ENCODE measurements at regions not wholly inside any gene's neighbourhood (a gene's known extent, or its start where the extent isn't known, plus 50 kb on each side); places are given as distances from the start of the nearest gene placed in this dataset.

DNA sequence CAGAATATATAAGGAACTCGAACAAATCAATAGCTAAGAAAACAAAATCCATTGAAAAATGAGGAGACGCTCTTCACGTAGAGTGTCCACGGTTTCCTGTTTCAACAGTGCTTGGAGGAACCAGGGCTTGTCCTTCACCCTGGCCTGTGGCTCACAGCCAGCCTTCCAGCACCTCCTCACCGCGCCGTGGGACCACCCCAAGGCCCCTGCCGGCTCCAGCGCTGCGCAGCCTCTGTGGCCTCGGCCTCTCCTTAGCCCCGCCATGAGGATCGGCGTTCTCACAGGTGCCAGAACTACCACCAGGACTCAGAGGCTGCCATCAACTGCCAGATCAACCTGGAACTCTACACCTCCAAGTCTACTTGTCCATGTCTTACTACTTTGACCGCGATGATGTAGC is 52.5 kb upstream of the CTSO start:
- ATAC-seq (no peak), DNase-seq (no peak)
- no peaks in the 10 kb centered on the region for H3K9me3 ChIP-seq
- H3K27me3 ChIP-seq (ENCODE audit: insufficient read depth in 3 of 3, low read length in 2 of 3): no peaks in the 10 kb centered on the region
- H3K36me3 ChIP-seq (ENCODE audit: insufficient read depth in 1 of 2, low read depth in 1 of 2): no peaks in the 10 kb centered on the region
- intact Hi-C loops (cut with DNase I): no loop called here
- 94% methylated on average over 16 of the region's 16 CpGs for WGBS, 3 donors
- no peak overlapping the region for H3K4me3 ChIP-seq
- TF ChIP-seq, protein P1, sequence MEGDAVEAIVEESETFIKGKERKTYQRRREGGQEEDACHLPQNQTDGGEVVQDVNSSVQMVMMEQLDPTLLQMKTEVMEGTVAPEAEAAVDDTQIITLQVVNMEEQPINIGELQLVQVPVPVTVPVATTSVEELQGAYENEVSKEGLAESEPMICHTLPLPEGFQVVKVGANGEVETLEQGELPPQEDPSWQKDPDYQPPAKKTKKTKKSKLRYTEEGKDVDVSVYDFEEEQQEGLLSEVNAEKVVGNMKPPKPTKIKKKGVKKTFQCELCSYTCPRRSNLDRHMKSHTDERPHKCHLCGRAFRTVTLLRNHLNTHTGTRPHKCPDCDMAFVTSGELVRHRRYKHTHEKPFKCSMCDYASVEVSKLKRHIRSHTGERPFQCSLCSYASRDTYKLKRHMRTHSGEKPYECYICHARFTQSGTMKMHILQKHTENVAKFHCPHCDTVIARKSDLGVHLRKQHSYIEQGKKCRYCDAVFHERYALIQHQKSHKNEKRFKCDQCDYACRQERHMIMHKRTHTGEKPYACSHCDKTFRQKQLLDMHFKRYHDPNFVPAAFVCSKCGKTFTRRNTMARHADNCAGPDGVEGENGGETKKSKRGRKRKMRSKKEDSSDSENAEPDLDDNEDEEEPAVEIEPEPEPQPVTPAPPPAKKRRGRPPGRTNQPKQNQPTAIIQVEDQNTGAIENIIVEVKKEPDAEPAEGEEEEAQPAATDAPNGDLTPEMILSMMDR (IDR thresholded peaks at IDR 0.05): no peak
- H3K4me1 ChIP-seq: no peaks in the 10 kb centered on the region
- H3K27ac ChIP-seq: no peak overlapping the region
